Stimulated activated CD8-positive, alpha-beta memory T cell treated with anti-CD3 and anti-CD28 coated beads, Interleukin-4, amount 100 ng/mL, for 1 hour (primary cell): ENCODE measurements at regions not wholly inside any gene's neighbourhood (a gene's known extent, or its start where the extent isn't known, plus 50 kb on each side); places are given as distances from the start of the nearest gene placed in this dataset.
"Not testable (repeated sequence)": the region's sequence is repeated elsewhere in the genome, so short reads cannot be mapped to it uniquely, and the experiment has no call there.

Source experiments
- DNase-seq, 2 donors: peaks; one replicate each; pipeline ENCODE4 v3.0.0-alpha.2; 2020; ENCODE audit warnings: low read depth in 2 of 2, low spot score in 1 of 2

DNA sequence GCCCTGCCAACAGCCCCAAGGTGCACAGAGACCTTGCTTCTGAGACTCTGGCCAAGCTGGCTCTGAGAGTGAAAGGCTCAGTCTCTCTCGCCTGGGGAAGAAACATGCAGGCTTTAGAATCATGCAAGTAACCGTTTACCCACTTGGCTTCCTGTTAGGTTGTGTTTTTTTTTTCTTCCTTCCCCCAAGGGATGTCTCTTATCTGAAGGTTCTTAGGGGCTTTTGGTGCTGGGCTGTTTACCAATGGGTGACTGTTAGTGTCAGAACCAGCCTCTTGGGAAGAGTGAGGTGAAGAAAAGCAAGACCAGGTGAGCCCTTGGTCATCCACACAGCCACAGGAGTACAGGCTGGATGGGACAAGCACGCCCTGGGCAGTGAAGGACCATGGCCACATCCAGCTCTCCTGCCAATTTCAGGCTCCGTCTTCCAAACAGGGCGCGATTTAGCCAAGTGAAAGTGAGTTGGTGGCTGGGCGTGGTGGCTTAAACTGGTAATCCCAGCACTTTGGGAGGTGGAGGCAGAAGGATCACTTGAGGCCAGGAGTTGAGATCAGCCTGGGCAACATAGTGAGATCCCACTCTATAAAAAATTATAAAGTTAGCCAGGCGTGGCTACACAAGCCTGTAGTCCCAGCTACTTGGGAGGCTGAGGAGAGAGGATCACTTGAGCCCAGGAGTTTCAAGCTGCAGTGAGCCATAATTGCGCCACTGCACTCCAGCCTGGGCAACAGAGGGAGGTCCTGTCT lies 76.3 kb upstream of the CUX1 start:
- DNase-seq, result no peak

GRCh38 chr7:101743241-101743994 lies 74.0 kb upstream of the CUX1 start:
- peak in 1 of 2 donors; percentile 29 for DNase-seq

- DNase-seq, result no peak
These were observed 73.4 kb upstream of the CUX1 start for GRCh38 chr7:101743995-101744360.

GRCh38 chr7:101744588-101744987 lies 72.8 kb upstream of the CUX1 start:
- no peak for DNase-seq

- no peak for DNase-seq
These were observed 71.1 kb upstream of the CUX1 start for GRCh38 chr7:101746314-101746713.

DNA sequence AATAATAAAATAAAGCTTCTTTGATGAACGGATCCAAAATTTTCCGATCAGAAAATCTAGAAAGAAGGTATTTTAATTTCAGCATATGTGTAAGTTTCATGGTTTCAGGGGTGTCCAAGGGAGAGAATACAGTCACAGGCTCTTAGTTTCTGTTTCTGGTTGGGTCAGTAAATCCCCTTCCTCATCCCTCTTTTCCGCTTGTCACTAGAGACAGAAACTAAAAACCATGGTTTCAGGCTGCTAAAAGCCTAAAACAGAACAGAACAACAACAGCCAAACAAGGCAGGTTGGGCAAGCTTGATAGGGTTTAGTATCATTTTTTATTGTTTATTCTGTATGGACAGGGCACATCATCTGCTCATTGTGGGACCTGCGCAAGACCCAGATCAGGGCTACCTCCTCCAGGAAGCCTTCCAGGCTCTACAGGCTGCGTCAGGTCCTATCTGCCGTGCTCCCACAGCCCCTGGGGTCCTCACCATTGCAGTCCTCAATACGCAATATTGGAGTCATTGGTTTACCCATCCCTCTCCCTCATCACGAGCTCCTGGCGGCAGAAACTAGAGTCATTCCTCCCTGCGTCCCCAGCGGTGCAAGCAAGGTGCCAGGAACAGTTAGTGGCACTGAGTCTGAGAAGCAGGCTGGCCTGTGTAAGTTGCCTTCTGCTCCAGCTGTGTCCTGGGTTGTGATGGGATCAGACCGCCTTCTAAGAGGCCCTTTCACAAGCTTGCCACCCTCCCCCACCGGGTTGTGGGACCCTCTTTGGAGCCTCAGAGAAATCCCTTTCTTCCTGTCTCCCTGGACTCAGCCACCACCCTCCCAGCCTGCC lies 70.2 kb upstream of the CUX1 start:
- no peak for DNase-seq

DNA sequence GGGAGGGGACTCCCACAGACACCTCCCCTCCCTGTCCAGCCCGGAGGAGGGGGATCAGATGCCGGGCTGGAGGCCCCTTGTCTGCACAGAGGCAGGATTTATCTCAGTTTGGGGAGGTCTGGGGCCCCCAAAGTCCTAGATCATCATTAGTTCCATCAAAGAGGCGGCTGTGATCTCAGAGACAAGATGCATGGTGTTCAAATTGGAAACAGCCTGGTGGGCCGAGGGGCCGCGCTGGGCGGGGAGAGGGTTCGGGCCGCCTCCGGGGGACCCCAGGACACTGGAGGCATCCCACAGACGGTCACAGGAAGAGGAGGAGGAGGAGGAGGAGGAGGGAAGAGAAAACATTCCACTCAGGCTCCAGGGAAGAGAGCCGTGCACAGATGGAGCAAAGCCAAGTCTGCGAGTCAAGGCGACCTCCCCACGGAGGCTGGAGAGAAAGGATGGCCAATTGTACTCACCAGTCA lies 69.5 kb upstream of the CUX1 start:
- no peak for DNase-seq

- DNase-seq, result no peak
These were observed 67.5 kb upstream of the CUX1 start for GRCh38 chr7:101749891-101750290.

DNA sequence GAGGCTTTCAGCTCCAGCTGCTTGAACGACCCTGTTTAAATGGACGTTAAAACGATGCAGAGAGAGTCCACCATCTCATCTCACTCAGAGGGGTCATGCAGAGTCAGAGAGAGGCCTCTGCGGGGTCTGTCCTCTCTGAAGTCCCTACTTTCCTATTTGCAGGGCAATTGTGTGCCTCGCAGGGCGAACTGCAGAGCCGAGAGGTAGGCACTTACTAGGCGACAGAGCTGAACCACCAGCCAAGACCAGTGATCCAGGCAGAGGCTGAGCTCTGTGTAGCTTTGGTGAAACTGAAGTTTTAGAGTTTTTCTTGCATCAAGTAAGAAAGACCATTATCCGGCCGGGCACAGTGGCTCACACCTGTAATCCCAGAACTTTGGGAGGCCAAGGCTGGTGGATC lies 64.1 kb upstream of the CUX1 start:
- no peak for DNase-seq

- no peak for DNase-seq
These were observed 62.8 kb upstream of the CUX1 start for GRCh38 chr7:101754424-101755159.

DNA sequence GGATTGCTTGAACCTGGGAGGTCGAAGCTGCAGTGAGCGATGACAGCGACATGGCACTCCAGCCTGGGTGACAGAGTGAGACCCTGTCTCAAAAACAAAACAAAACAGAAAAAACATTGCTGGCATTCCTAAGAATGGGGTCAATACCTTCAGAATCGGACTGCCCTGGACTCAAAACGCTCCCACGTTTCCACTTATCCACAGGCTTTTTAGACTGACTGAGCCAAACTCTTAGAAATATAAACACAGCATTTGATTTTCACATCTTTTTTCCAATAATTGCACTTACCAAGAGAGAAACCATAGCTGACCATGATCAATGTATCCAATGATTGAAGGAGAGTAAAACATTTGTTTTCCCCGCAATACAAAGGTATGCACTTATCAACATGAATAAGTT lies 59.5 kb upstream of the CUX1 start:
- DNase-seq, result no peak

DNA sequence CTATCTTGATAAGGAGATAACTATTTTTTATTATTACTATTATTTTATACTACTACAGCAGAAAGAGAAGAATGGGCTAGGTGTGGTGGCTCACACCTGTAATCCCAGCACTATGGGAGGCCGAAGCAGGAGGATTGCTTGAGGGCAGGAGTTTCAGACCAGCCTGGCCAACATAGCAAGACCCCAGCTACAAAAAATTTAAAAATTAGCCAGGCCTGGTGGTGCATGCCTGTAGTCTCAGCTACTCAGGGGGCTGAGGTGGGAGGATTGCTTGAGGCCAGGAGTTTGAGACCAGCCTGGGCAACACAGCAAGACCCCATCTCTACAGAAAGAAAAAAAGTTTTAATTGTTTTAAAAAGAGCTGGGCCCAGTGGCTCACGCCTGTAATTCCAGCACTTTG lies 58.9 kb upstream of the CUX1 start:
- DNase-seq, result not testable (repeated sequence)

DNA sequence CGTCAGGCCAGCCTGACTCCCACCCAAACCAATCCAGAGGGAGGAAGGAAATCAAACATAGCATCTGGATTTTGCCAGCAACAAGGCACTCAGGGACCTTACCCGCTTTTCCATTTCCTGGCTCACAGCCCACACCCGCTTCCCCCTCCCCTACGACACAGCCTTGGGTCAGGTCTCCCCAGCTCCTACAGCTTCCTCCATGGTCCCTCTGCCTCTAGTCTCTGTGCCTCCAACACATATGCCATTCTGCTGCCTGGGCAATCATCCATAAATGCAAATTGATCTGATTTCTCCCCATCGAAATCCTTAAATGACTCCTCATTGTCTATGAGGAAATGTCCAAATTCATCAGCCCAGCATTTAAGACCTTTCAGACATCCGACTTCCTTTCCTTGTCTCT lies 53.2 kb upstream of the CUX1 start:
- DNase-seq, result no peak

DNA sequence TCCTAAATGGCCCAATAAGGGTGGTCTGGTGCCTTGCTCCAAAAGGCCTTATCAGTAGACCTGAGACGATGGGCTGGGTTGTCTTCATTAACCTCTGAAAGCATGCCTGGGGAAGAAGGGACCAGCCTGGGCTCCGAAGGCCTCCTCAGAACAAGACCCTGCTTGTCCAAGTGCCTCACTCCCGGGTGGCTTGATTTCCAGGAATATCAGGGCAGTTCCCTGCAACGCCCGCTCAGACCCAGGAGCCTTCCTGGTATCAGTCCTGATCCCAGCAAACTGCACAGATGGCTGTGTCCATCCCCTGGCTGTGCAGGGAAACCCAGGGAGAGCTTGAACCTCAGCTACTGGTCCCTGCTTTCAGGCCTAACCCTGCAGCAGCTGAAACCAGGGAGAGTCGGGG lies 49.9 kb upstream of the CUX1 start:
- no peak for DNase-seq
